ENCODE measurements at regions not wholly inside any gene's neighbourhood (a gene's known extent, or its start where the extent isn't known, plus 50 kb on each side); places are given as distances from the start of the nearest gene placed in this dataset.
"Not testable (repeated sequence)": the region's sequence is repeated elsewhere in the genome, so short reads cannot be mapped to it uniquely, and the experiment has no call there.

GRCh38 chr5:154593071-154593470 lies 115.0 kb upstream of the HAND1 start:
- DNase-seq (ENCODE audit: extremely low read depth in 1 of 2, low read depth in 1 of 2) = no peak

DNA sequence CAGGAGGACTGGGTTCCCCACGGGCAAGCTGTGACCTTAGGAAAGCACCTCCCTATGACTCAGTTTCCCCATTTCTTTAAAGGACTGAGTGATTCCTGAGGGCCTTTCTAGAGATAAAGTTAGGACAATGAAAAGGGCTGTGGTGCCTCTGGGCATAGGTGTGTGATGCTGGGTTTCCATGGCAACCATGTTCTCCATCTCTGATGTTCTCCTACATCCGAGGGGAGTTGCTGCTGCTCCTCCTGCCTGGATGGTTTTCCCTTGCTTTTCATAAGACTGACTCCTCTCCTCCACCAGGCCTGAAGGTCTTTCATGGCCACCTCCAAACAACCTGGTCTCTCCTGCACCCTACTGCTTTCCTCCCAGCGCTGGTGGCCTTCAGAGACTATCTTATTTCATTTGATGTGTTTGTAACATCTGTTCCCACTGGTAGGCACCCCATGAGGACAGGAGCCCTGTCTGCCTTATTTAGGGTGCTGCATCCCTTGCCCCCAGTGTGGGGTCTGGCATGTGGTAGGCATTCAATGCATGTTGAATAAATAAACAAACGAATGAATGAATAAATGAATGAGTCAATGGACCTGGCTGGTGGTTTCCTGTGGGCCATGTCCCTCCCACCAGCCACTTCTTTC lies 112.2 kb upstream of the HAND1 start:
- DNase-seq (ENCODE audit: extremely low read depth in 1 of 2, low read depth in 1 of 2) = no peak

GRCh38 chr5:154589511-154589910 lies 111.5 kb upstream of the HAND1 start:
- no peak for DNase-seq (ENCODE audit: extremely low read depth in 1 of 2, low read depth in 1 of 2)

DNA sequence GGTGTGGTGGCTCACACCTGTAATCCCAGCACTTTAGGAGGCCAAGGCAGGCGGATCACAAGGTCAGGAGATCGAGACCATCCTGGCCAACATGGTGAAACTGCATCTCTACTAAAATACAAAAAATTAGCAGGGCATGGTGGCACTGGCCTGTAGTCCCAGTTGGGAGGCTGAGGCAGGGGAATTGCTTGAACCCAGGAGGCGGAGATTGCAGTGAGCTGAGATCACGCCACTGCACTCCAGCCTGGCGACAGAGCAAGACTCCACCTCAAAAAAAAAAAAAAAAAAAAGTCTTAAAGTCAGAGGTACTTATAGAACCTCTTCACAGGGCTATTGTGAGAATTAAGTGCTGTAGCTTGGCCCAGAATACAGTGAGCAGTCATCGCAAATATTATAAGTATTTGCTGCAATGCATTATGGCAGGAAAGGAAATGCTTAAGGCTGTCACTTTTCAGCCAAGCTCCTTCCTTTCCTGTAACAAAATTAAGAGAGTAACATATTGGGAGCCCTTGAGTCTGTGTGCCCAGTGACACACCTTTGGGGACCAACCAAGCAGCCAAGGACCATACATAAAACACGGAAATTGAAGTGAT lies 110.9 kb upstream of the HAND1 start:
- not testable (repeated sequence) for DNase-seq (ENCODE audit: extremely low read depth in 1 of 2, low read depth in 1 of 2)

GRCh38 chr5:154588091-154588774 lies 110.2 kb upstream of the HAND1 start:
- DNase-seq (ENCODE audit: extremely low read depth in 1 of 2, low read depth in 1 of 2) = no peak

GRCh38 chr5:154587123-154588026 lies 109.3 kb upstream of the HAND1 start:
- no peak for DNase-seq (ENCODE audit: extremely low read depth in 1 of 2, low read depth in 1 of 2)

DNA sequence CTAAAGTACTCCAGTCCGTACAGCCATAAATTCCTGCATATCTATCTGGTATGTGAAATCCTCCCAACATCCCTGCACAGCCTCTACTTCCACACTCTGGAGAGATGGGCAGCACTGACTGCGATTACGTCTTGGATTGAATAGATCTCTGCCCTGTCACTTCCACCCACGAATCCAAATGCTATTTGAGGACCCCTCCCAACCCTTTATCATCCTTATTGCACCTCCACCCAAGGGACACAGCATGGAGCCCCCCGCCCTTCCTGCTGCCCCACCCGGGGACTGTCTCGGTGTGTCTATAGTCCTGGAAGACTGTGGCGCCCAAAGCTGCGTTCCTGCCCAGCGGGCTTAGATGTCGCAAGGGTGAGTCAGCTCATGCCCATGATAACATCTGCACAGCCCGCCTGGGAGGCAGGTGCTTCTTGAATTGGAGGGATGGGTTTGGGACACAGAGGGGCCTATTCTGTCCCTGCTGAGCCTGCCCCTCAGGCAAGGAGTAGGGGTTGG lies 105.7 kb upstream of the HAND1 start:
- DNase-seq (ENCODE audit: extremely low read depth in 1 of 2, low read depth in 1 of 2) = no peak

GRCh38 chr5:154580422-154580821 lies 102.4 kb upstream of the HAND1 start:
- no peak for DNase-seq (ENCODE audit: extremely low read depth in 1 of 2, low read depth in 1 of 2)

DNA sequence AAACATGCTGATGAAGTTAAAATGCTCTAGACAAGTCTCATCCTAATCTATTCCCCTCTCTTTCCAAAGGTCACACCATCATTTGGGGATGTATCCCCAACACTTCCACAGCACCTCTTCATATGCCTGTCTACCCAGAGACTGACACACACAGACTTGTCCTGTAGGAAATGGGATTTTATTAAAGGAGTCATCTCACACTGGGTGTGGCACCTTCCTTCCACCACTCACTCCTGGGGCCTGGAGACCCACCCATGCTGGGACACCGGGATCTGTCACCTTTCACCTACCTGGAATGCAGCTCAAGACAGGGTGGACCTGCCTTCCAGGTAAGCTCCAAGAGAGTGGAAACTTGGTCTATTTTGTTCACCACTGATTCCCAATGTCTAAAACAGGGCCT lies 99.4 kb upstream of the HAND1 start:
- no peak for DNase-seq (ENCODE audit: extremely low read depth in 1 of 2, low read depth in 1 of 2)

DNA sequence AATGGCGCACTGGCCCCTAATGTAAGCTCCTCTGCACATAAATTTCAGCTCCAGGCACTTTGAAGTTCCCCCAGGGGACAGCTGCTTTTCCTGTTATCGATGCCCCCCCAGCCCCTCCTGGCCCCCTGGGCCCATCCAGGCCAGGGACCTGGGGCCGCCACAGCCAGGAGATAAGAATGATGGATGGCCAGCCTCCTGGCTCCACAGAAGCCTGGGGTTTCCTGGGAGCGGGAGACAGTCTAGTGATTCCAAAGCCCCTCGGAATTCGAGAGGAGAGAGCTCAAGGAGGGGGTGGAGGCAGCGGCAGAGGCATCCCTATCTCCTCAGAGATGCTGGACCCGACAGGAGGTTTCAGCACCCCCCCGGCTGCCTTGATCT lies 98.4 kb upstream of the HAND1 start:
- DNase-seq (ENCODE audit: extremely low read depth in 1 of 2, low read depth in 1 of 2) = no peak

DNA sequence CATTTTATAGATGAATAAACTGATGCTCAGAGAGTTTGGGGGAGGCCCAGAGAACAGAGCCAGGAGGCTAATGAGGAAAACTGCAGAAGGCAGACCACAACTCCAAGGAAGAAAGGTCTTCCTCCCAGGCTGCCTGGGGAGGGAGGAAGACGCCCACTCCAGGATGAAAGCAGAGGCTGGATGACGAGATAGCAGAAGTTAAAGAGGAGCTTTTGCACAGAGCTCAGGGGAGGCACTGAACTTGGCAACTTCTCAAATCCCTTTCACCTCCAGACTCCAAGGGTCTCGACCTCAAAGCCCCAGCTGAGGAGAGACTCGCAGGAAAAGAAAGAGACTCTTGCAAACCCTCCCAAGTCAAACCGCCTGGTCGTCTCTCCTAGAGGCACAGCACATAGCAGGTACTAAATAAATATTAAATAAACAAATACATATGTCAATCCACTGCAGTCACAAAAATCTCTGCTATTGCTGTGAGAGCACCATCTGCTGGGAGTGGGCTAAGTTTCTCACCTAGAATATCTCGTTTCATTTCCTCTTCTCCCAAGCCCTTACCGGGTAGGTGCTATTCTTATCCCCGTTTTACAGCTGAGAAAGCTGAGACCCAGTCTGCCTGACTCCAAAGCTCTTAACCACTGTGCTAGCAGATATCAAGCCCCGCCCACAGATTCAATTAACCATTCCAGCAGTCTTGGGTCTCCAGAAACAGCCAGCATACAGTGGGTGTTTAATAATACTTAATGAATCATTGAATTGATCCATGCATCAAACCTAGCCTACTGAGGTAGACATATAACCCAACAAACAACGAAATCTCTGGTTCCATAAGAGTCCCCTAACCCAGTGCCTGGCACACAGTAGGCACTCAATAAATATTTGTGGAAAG lies 97.8 kb upstream of the HAND1 start:
- no peak for DNase-seq (ENCODE audit: extremely low read depth in 1 of 2, low read depth in 1 of 2)

DNA sequence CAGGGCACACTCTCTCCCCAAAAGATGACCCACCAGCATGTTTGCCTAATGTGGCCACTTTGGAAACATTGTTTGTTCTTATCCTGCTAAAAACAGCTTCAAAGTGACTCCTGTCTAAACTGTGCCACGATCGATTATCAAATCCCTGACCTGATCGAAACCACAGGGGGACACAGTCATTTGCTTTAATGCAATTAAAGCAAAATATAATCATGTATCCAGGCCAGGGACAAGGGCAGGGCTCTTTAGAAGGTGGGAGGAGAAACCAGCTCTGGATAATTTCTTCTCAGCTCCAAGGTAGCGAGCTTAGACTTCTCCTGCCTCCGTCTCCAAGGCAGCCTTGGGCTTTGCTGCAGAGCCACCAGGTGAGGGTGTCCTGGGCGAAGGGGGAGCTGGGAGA lies 95.0 kb upstream of the HAND1 start:
- no peak for DNase-seq (ENCODE audit: extremely low read depth in 1 of 2, low read depth in 1 of 2)

GRCh38 chr5:154571325-154572035 lies 93.5 kb upstream of the HAND1 start:
- no peak for DNase-seq (ENCODE audit: extremely low read depth in 1 of 2, low read depth in 1 of 2)

- no peak for DNase-seq (ENCODE audit: extremely low read depth in 1 of 2, low read depth in 1 of 2)
Measured at GRCh38 chr5:154570572-154571324, 92.7 kb upstream of the HAND1 start.

DNA sequence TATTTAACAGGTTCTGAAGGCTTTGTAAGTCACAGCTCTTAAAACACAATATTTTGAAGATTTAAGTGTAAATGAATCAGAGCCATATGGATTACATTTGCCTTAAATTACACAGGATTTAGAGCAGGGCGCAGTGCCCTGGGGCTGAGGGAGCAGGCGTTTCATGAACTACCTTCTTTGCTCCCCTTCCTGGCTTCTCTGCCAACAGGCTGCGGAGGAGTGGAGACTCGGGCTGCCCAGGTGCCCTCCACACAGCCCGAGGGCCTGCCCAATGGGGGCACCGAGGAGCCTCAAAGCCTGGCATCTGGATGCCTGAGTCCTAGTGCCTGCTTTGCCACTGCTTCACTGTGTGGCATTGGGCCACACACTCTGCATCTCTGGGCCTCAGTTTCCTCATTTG lies 90.6 kb upstream of the HAND1 start:
- no peak for DNase-seq (ENCODE audit: extremely low read depth in 1 of 2, low read depth in 1 of 2)

DNA sequence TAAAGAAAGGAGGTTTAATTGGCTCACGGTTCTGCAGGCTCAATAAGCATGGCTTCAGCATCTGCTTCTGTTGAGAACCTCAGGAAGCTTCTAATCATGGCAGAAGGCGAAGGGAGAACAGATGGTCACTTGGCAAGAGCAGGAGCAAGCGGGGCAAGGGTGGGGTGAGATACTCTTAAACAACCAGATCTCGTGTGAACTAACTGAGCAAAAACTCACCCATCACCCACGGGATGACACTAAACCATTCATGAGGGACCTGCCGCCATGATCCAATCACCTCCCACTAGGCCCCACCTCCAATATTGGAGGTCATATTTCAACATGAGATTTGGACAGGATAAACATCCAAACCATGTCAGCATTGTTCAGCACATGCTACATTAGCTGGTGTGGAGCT lies 89.1 kb upstream of the HAND1 start:
- no peak for DNase-seq (ENCODE audit: extremely low read depth in 1 of 2, low read depth in 1 of 2)

DNA sequence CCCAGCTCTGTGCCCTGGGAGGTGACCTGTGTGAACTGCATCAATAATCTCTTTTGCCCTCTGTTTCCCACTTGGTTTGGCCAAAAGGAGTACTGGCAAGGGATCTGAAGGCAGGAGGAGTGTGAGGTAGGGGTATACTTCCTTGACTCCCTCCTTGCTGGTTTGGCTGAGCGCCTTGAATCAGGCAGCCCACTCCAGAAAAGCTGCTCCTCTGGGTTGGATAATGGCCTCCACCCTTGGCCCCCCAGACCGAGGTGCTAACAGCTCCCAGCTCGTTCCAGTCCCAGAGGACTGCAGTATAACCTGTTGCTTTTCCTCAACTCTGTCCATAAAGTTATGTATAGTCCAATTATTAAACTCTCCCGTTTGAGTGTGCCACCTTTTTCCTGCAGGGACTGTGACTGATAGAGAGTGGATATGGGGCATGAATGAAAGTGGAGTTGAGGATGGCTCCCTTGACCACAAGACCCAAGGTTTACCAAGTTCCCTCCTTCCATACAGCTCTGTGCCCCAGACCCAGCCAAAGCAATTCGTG lies 88.2 kb upstream of the HAND1 start:
- DNase-seq (ENCODE audit: extremely low read depth in 1 of 2, low read depth in 1 of 2) = no peak

DNA sequence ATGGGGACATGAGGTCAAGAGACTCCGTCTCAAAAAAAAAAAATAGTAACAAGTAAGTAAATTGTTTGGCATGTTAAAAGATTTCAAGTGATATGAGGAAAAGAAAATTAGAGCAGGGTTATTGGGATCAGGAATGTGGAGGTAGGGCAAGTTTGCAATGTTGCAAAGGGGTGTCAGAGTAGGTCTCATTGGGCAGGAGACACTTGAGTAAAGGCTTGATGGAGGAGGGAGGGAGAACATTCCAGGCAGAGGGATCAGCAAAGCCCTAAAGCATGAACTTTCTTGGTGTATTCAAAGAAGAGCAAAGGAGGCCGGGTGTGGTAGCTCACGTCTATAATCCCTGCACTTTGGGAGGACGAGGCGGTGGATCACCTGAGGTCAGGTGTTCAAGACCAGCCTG lies 87.1 kb upstream of the HAND1 start:
- no peak for DNase-seq (ENCODE audit: extremely low read depth in 1 of 2, low read depth in 1 of 2)
